ENCODE measurements at regions not wholly inside any gene's neighbourhood (a gene's known extent, or its start where the extent isn't known, plus 50 kb on each side); places are given as distances from the start of the nearest gene placed in this dataset.

DNA sequence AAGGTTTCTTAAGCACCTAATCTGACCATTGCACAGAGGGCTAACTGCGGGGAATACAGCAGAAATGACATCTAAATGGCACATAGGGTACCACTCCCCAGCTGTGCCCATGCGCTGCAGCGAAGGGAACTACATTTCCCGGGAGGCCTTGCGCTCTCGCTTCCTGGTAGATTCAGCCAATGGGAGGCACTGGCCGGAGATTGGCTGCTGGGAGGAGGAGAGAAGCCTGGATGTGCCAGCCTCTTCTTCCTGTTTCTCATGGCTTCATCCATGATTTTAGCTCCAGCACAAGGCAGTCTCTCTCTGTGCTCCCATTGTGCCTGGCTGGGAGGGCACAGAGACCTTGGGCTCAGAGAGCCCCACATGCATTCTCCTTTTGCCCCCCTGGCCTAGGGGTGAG is 101.7 kb upstream of the FOXA2 start:
- dilution Hi-C loops (cut with HindIII; ENCODE audit: low sequenced_read_pairs, unreplicated experiment), result loop anchor here (10.0 kb wide), 1 partner anchor 341 kb away; no protein-coding TSS in a partner anchor

More for the DNA sequence above, 101.7 kb upstream of the FOXA2 start:
- WGBS, 2 experiments (ENCODE audit: extremely low coverage in 2 of 2, insufficient read length in 1 of 2), result no CpG with 5 or more reads among the region's 7 CpGs
- Histone ChIP-seq H3K27me3 (ENCODE audit: control insufficient read depth, insufficient read depth, low read length) (no peaks in the 10 kb centered on the region), H3K4me1 (ENCODE audit: control insufficient read depth, insufficient read depth, low read length) (no peaks in the 10 kb centered on the region), H3K27ac (ENCODE audit: insufficient read depth, low read length) (no peak overlapping the region), H3K14ac (replicated peaks; ENCODE audit: low read depth, low read length) (no peak overlapping the region), H3K23ac (ENCODE audit: low read depth, low read length) (no peak overlapping the region), H3K9ac (ENCODE audit: low read depth, low read length) (no peak overlapping the region), H3K4me3 (ENCODE audit: insufficient read depth, low read depth, low read length) (no peak overlapping the region), H2BK5ac (ENCODE audit: low read depth, low read length, poor library complexity, severe bottlenecking) (no peak overlapping the region), H4K5ac (ENCODE audit: low read depth, low read length) (peak overlapping the region; percentile 94), H3K18ac (ENCODE audit: low read depth, low read length) (no peak overlapping the region), H4K8ac (ENCODE audit: low read depth in 2 of 2, low read length in 2 of 2) (peak overlapping the region; percentile 85 to 97), H4K91ac (ENCODE audit: insufficient read depth, low read depth, low read length) (no peak overlapping the region), H3K9me1 (ENCODE audit: insufficient read depth, low read length) (no peaks in the 10 kb centered on the region), H3K36me3 (ENCODE audit: control insufficient read depth, insufficient read depth, low read length) (no peaks in the 10 kb centered on the region), H2BK120ac (ENCODE audit: low read depth, low read length) (no peak overlapping the region), H3K9me3 (ENCODE audit: control insufficient read depth, insufficient read depth, low read length) (no peaks in the 10 kb centered on the region), H2AK9ac (replicated peaks; ENCODE audit: low read depth, low read length, poor library complexity) (no peak overlapping the region), H2BK15ac (ENCODE audit: low read depth, low read length) (no peak overlapping the region), H2BK20ac (ENCODE audit: low read depth, low read length) (no peak overlapping the region), H2AK5ac (ENCODE audit: low read depth, low read length) (no peak overlapping the region), H4K20me1 (ENCODE audit: insufficient read depth, low read length) (no peaks in the 10 kb centered on the region), H3K4me2 (ENCODE audit: low read depth, low read length) (no peak overlapping the region), H3K56ac (ENCODE audit: extremely low read depth, insufficient read depth, low read length) (no peak overlapping the region), H3K79me1 (ENCODE audit: low read depth in 1 of 2, low read length in 2 of 2) (no peaks in the 10 kb centered on the region), H3K4ac (ENCODE audit: low read depth, low read length) (no peak overlapping the region), H2AFZ (replicated peaks; ENCODE audit: low read length, poor library complexity) (peak overlapping the region; percentile 92)
- ChIA-PET POLR2A (ENCODE audit: unreplicated experiment) (no interaction called here), CTCF (interaction anchor here (0.6 kb wide), 1 partner anchor 233 kb away, joined by 3 read pairs; no protein-coding TSS in a partner anchor)
- BruUV-seq (replicated peaks), result no TSS peak
- ATAC-seq (ENCODE audit: low read depth) (peak; percentile 94), DNase-seq (peak; percentile 61)
- intact Hi-C loops (cut with micrococcal nuclease), result no loop called here
- TF ChIP-seq MXI1 (IDR thresholded peaks at IDR 0.05; ENCODE audit: borderline replicate concordance, low read depth, low read length) (no peak), MAZ (IDR thresholded peaks at IDR 0.05; ENCODE audit: borderline replicate concordance, low read depth, low read length) (no peak)
- in situ Hi-C loops (cut with MboI; ENCODE audit: low sequenced_read_pairs), result no loop called here
